ENCODE measurements at regions not wholly inside any gene's neighbourhood (a gene's known extent, or its start where the extent isn't known, plus 50 kb on each side); places are given as distances from the start of the nearest gene placed in this dataset.

GRCh38 chr15:97087006-97087741, 756.7 kb downstream of the NR2F2 start:
- TF ChIP-seq CTCF (IDR thresholded peaks at IDR 0.05; ENCODE audit: control insufficient read depth, insufficient read depth, low read depth, low read length, missing control alignments), result no peak
- DNase-seq (ENCODE audit: low read depth), result no peak
- H3K4me3 ChIP-seq (ENCODE audit: control insufficient read depth, low read depth, low read length), result no peak overlapping the region

DNA sequence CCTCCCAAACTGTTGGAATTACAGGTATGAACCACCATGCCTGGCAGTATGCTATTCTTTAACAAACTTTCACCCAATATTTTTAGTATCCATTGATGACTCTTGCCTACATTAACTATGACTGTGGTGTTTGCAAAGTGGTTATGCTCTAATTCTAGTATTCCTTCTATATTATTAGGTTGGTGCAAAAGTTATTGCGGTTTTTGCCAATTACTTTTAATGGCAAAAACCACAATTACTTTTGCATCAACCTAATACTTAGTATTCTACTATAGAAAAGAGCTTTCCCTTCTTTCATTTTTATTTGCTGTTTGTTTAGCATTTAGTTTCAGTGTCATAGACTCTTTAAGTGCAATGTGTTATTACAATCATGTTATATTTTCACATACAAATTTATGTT, 760.6 kb downstream of the NR2F2 start:
- no peak for DNase-seq (ENCODE audit: low read depth)
- no peak for TF ChIP-seq CTCF (IDR thresholded peaks at IDR 0.05; ENCODE audit: control insufficient read depth, insufficient read depth, low read depth, low read length, missing control alignments)
- no peak overlapping the region for H3K4me3 ChIP-seq (ENCODE audit: control insufficient read depth, low read depth, low read length)

- no peak overlapping the region for H3K4me3 ChIP-seq (ENCODE audit: control insufficient read depth, low read depth, low read length)
- TF ChIP-seq CTCF (IDR thresholded peaks at IDR 0.05; ENCODE audit: control insufficient read depth, insufficient read depth, low read depth, low read length, missing control alignments), result no peak
- no peak for DNase-seq (ENCODE audit: low read depth)
These were observed 762.2 kb downstream of the NR2F2 start for GRCh38 chr15:97092656-97093055.

- H3K4me3 ChIP-seq (ENCODE audit: control insufficient read depth, low read depth, low read length), result no peak overlapping the region
- DNase-seq (ENCODE audit: low read depth), result no peak
- TF ChIP-seq CTCF (IDR thresholded peaks at IDR 0.05; ENCODE audit: control insufficient read depth, insufficient read depth, low read depth, low read length, missing control alignments), result no peak
These were observed 765.9 kb downstream of the NR2F2 start for GRCh38 chr15:97096303-97096835.

DNA sequence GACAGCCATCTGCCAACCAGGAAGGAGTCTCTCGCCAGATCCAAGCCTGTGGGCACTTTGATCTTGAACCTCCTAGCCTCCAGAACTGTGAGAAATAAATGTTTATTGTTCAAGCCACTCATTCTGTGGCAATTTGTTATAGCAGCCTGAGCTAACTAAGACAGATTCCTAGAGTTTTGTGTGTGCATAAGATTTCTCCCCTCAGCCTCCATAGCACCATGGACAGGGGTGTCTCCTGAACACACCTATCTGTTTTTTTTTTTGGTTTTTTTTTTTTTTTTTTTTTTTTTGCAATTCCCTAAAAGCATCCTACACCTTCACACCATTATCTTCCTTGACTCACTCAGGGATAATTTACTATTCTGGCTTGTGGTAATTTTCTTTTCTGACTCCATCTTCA, 768.5 kb downstream of the NR2F2 start:
- H3K4me3 ChIP-seq (ENCODE audit: control insufficient read depth, low read depth, low read length), result no peak overlapping the region
- DNase-seq (ENCODE audit: low read depth), result no peak
- TF ChIP-seq CTCF (IDR thresholded peaks at IDR 0.05; ENCODE audit: control insufficient read depth, insufficient read depth, low read depth, low read length, missing control alignments), result no peak

DNA sequence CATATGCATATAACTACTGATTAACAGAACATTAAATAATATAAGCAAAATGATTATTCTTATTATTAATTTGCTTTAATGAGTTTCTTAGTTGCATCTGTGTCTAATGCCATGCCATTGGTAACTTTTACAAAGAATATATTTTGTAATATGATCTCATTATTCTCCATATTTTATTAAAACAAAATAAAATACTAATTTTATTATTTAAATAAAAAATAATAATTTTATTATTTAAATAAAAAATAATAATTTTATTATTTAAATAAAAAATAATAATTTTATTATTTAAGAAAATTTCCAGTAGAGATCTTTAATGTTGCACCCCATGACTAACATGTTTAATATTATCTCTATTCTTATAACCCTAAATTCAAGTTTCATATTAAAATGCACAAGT, 771.1 kb downstream of the NR2F2 start:
- DNase-seq (ENCODE audit: low read depth), result no peak
- no peak overlapping the region for H3K4me3 ChIP-seq (ENCODE audit: control insufficient read depth, low read depth, low read length)
- no peak for TF ChIP-seq CTCF (IDR thresholded peaks at IDR 0.05; ENCODE audit: control insufficient read depth, insufficient read depth, low read depth, low read length, missing control alignments)

All from AG09309 (cell line).